K562 (cell line): ENCODE measurements at regions not wholly inside any gene's neighbourhood (a gene's known extent, or its start where the extent isn't known, plus 50 kb on each side); places are given as distances from the start of the nearest gene placed in this dataset.

Experiments
- ATAC-seq: fragments of 200-7000 bp; cut with Tn5 transposase; 3 replicates; pipeline ENCODE4 v1.9.1; 2020; ENCODE audit warnings: moderate library complexity
- BruUV-seq: library from RNA; stranded (reverse); fragments of 400-500 nt; replicated peaks from 2 replicates; lab custom pipeline; 2021; lab: Mats Ljungman, UMichigan
- CTCF ChIA-PET: fragments of 300-600 bp; formaldehyde crosslinking; extraction: SDS; loops from one replicate; lab custom pipeline; 2021; ENCODE audit warnings: low intra/inter-chr PET ratio; lab: Yijun Ruan, JAX
- POLR2A ChIA-PET: fragments of 300-600, 350-650 bp; sonication (Branson Sonifier 250); formaldehyde crosslinking; extraction: SDS; loops from one replicate; lab custom pipeline; 2021; ENCODE audit warnings: antibody characterized with exemption, inconsistent platforms; lab: Yijun Ruan, JAX
- DNase-seq, 4 experiments: peaks; one replicate each; pipeline versions ENCODE4 v3.0.0 to v3.0.0-alpha.2; 2011 to 2018; ENCODE audit warnings: low spot score in 3 of 4, mixed read lengths in 3 of 4; ENCODE audit errors: extremely low read depth in 1 of 4
- FAIRE-seq: peaks from 2 replicates; lab custom pipeline; 2011; peaks lifted over from hg19 to GRCh38; lab: Jason Lieb, UNC
- H2AFZ ChIP-seq: 2 replicates; pipeline ENCODE4 v1.6.0; 2011; ENCODE audit warnings: low read depth, low read length, control low read depth, inconsistent platforms
- H3K27ac ChIP-seq: fragments of 200-600 bp; 3 replicates; pipeline ENCODE4 v1.8.0; 2011; ENCODE audit warnings: low read depth, mild to moderate bottlenecking, control low read depth, inconsistent platforms, low read length, moderate library complexity, mixed read lengths; ENCODE audit errors: extremely low read depth
- H3K27me3 ChIP-seq, 2 experiments: fragments of 300-600 bp in 1 of 2; 2 replicates in 1 of 2; 3 replicates in 1 of 2; pipeline versions ENCODE4 v1.6.0 to v1.8.0; 2011; ENCODE audit warnings: inconsistent platforms in 2 of 2, low read length in 2 of 2, mild to moderate bottlenecking in 1 of 2, mixed read lengths in 1 of 2, moderate library complexity in 1 of 2; ENCODE audit not compliant: control insufficient read depth in 2 of 2, insufficient read depth in 2 of 2
- H3K36me3 ChIP-seq: fragments of 300-600 bp; 3 replicates; pipeline ENCODE4 v1.8.0; 2011; ENCODE audit warnings: mild to moderate bottlenecking, low read length, inconsistent platforms; ENCODE audit not compliant: control insufficient read depth, insufficient read depth
- H3K4me1 ChIP-seq, 2 experiments: fragments of 200-600 bp in 1 of 2; replicated peaks in 1 of 2; 2 replicates in 1 of 2; 3 replicates in 1 of 2; pipeline versions ENCODE4 v1.5.1 to v1.8.0; 2011; ENCODE audit warnings: inconsistent platforms in 2 of 2, low read length in 2 of 2, mild to moderate bottlenecking in 1 of 2, mixed read lengths in 1 of 2, moderate library complexity in 1 of 2; ENCODE audit not compliant: control insufficient read depth in 2 of 2, insufficient read depth in 2 of 2
- H3K4me2 ChIP-seq: 2 replicates; pipeline ENCODE4 v1.6.1; 2011; ENCODE audit warnings: low read length, control low read depth, inconsistent platforms, mixed read lengths; ENCODE audit not compliant: insufficient read depth
- H3K4me3 ChIP-seq: fragments of 200-600 bp; sonication (generic), shearing (Covaris generic); 2 replicates; pipeline ENCODE4 v1.5.1; 2016; ENCODE audit warnings: control low read depth, inconsistent platforms
- H3K79me2 ChIP-seq: fragments of 200-600 bp; 3 replicates; pipeline ENCODE4 v1.8.0; 2011; ENCODE audit warnings: low read length, inconsistent platforms; ENCODE audit not compliant: control insufficient read depth, insufficient read depth
- H3K9ac ChIP-seq, 2 experiments: 2 replicates each; pipeline versions ENCODE4 v1.6.0 to v1.6.1; 2011; ENCODE audit warnings: low read depth in 2 of 2, low read length in 2 of 2, control low read depth in 1 of 2, inconsistent platforms in 1 of 2, mild to moderate bottlenecking in 1 of 2, mixed read lengths in 1 of 2; ENCODE audit not compliant: insufficient read depth in 1 of 2
- H3K9me1 ChIP-seq: one replicate; pipeline ENCODE4 v1.6.0; 2011; ENCODE audit warnings: inconsistent platforms, mild to moderate bottlenecking, low read length, moderate library complexity; ENCODE audit not compliant: control insufficient read depth, insufficient read depth
- H3K9me3 ChIP-seq: replicated peaks from 2 replicates; pipeline ENCODE4 v1.5.1; 2011; ENCODE audit warnings: low read depth, low read length, inconsistent platforms; ENCODE audit not compliant: control insufficient read depth, insufficient read depth
- H4K20me1 ChIP-seq: replicated peaks from 2 replicates; pipeline ENCODE4 v1.6.1; 2011; ENCODE audit warnings: low read length, inconsistent platforms, mixed read lengths; ENCODE audit not compliant: control insufficient read depth, insufficient read depth
- ESRRB ChIP-seq: fragments of 250-450 bp; sonication (Bioruptor Pico); IDR thresholded peaks from 2 replicates; pipeline ENCODE4 v1.5.0; 2020; ENCODE audit warnings: mild to moderate bottlenecking, moderate library complexity, borderline replicate concordance
- FOXJ2 ChIP-seq: fragments of 200-800 bp; sonication (Bioruptor generic); IDR thresholded peaks from 2 replicates; pipeline ENCODE4 v1.6.1; 2016; ENCODE audit warnings: missing genetic modification characterization, missing compliant biosample characterization
- GATAD2B ChIP-seq: fragments of 450-650 bp; IDR thresholded peaks from 2 replicates; pipeline ENCODE4 v1.6.1; 2017; ENCODE audit warnings: mild to moderate bottlenecking, borderline replicate concordance
- HIVEP1 ChIP-seq: fragments of 250-450 bp; sonication (Bioruptor Pico); IDR thresholded peaks from 2 replicates; pipeline ENCODE4 v1.4.0; 2020; ENCODE audit warnings: mild to moderate bottlenecking
- HNRNPK ChIP-seq: fragments of 200-400 bp; formaldehyde crosslinking; IDR thresholded peaks from one replicate; pipeline ENCODE4 v1.6.1; 2018; ENCODE audit warnings: mild to moderate bottlenecking, low read depth, low read length; ENCODE audit not compliant: poor library complexity, severe bottlenecking
- LEF1 ChIP-seq: fragments of 450-650 bp; IDR thresholded peaks from 2 replicates; pipeline ENCODE4 v1.6.1; 2016; ENCODE audit warnings: mild to moderate bottlenecking
- NFE2 ChIP-seq: IDR thresholded peaks from 2 replicates; pipeline ENCODE4 v1.6.1; 2014; ENCODE audit warnings: antibody characterized with exemption, low read depth
- NONO ChIP-seq, 2 experiments: fragments of 200-400 bp in 1 of 2; fragments of 450-650 bp in 1 of 2; formaldehyde crosslinking in 1 of 2; IDR thresholded peaks; 2 replicates each; pipeline ENCODE4 v1.6.1; 2017; ENCODE audit warnings: low read depth in 2 of 2, mild to moderate bottlenecking in 2 of 2, moderate library complexity in 2 of 2, low read length in 1 of 2
- RAD21 ChIP-seq, 2 experiments: fragments of 250-450 bp in 1 of 2; fragments of 450-650 bp in 1 of 2; sonication (Bioruptor Pico) in 1 of 2; formaldehyde crosslinking in 1 of 2; IDR thresholded peaks in 1 of 2; conservative IDR thresholded peaks in 1 of 2; 2 replicates each; pipeline versions ENCODE4 v1.4.0 to v1.8.0; 2020 to 2022; ENCODE audit warnings: mild to moderate bottlenecking in 2 of 2, moderate library complexity in 1 of 2
- ZFP36 ChIP-seq: fragments of 150-350 bp; IDR thresholded peaks from 2 replicates; pipeline ENCODE4 v1.6.1; 2018; ENCODE audit warnings: low read length, low read depth; ENCODE audit not compliant: partially characterized antibody
- ZNF197 ChIP-seq: fragments of 200-800 bp; sonication (Bioruptor generic); IDR thresholded peaks from 2 replicates; pipeline ENCODE4 v1.6.1; 2016; ENCODE audit warnings: low read depth, missing genetic modification characterization, missing compliant biosample characterization
- ZNF280A ChIP-seq: fragments of 450-650 bp; IDR thresholded peaks from 2 replicates; pipeline ENCODE4 v1.6.1; 2018; ENCODE audit warnings: mild to moderate bottlenecking, low read depth; ENCODE audit not compliant: partially characterized antibody
- ZNF57 ChIP-seq: fragments of 450-650 bp; formaldehyde crosslinking; IDR thresholded peaks from 2 replicates; pipeline ENCODE4 v1.4.0; 2020; ENCODE audit warnings: mild to moderate bottlenecking, moderate library complexity
- ZNF695 ChIP-seq: fragments of 450-650 bp; formaldehyde crosslinking; IDR thresholded peaks from 2 replicates; pipeline ENCODE4 v1.4.0; 2020; ENCODE audit warnings: mild to moderate bottlenecking, moderate library complexity
- whole genome bisulfite sequencing: fragments of 100-300 bp; shearing (Covaris generic); methylation state at CpG from one replicate; pipeline ENCODE4 v1.1.6; 2016; ENCODE audit warnings: low coverage, mixed read lengths; ENCODE audit not compliant: insufficient coverage; ENCODE audit errors: missing lambda C conversion rate; 5-methylcytosine and 5-hydroxymethylcytosine counted together
- in situ Hi-C: fragments of 300-500 bp; cut with MboI; formaldehyde crosslinking; loops from 4 replicates; pipeline ENCODE4 v1.15.0; 2018; ENCODE audit warnings: inconsistent platforms, mixed read lengths
- intact Hi-C: fragments of 100-400 bp; cut with micrococcal nuclease; formaldehyde crosslinking; loops from 2 replicates; pipeline ENCODE4 v1.14.2; 2022

- H2AFZ ChIP-seq = no peak overlapping the region
- no peaks in the 10 kb centered on the region for H4K20me1 ChIP-seq
- ATAC-seq (no peak), FAIRE-seq (no peak), DNase-seq (no peak)
- no TSS peak for BruUV-seq
- H3K9ac ChIP-seq = no peak overlapping the region
- H3K4me2 ChIP-seq = no peak overlapping the region
- no peaks in the 10 kb centered on the region for H3K36me3 ChIP-seq
- intact Hi-C loops (no loop called here), in situ Hi-C loops (no loop called here)
- TF ChIP-seq NFE2 = no peak
- TF ChIP-seq NONO (IDR thresholded peaks at IDR 0.05; ENCODE audit: low read depth in 2 of 2, low read length in 1 of 2) = no peak
- H3K4me1 ChIP-seq = no peaks in the 10 kb centered on the region; a peak in 1 of 5 replicates
- no peaks in the 10 kb centered on the region for H3K27me3 ChIP-seq
- H3K79me2 ChIP-seq = no peaks in the 10 kb centered on the region
- ChIA-PET POLR2A (no interaction called here), CTCF (no interaction called here)
- H3K9me1 ChIP-seq = no peaks in the 10 kb centered on the region
- H3K27ac ChIP-seq = no peak overlapping the region
- no peak overlapping the region for H3K4me3 ChIP-seq
- H3K9me3 ChIP-seq = no peaks in the 10 kb centered on the region
- 2% methylated on average over 3 of the region's 3 CpGs for WGBS
Observed at GRCh38 chr6:113347436-113347835, 509.7 kb upstream of the MARCKS start.

GRCh38 chr6:113350461-113350860 is 506.7 kb upstream of the MARCKS start:
- H3K27me3 ChIP-seq = no peaks in the 10 kb centered on the region
- CTCF ChIA-PET = no interaction called here
- H3K27ac ChIP-seq = no peak overlapping the region
- H3K4me3 ChIP-seq = no peak overlapping the region
- no peaks in the 10 kb centered on the region for H3K9me1 ChIP-seq
- no peaks in the 10 kb centered on the region; a peak in 1 of 5 replicates for H3K4me1 ChIP-seq
- DNase-seq (no peak), FAIRE-seq (no peak), ATAC-seq (no peak)
- in situ Hi-C loops (no loop called here), intact Hi-C loops (no loop called here)
- no peaks in the 10 kb centered on the region for H4K20me1 ChIP-seq
- WGBS = 0% methylated on average over 1 of the region's 1 CpG
- H3K4me2 ChIP-seq = no peak overlapping the region
- no peak overlapping the region for H2AFZ ChIP-seq
- H3K9ac ChIP-seq = no peak overlapping the region
- H3K36me3 ChIP-seq = no peaks in the 10 kb centered on the region
- POLR2A ChIA-PET = interaction anchor here (1.1 kb wide), 1 partner anchor 8 kb away, joined by 3 read pairs; no protein-coding TSS in a partner anchor
- H3K79me2 ChIP-seq = no peaks in the 10 kb centered on the region
- no TSS peak for BruUV-seq
- H3K9me3 ChIP-seq = no peaks in the 10 kb centered on the region
- TF ChIP-seq ESRRB (CRISPR knock-in tag) (no peak), ZNF280A (no peak), FOXJ2 (tag) (no peak), ZFP36 (no peak), ZNF57 (CRISPR knock-in tag) (no peak), HNRNPK (no peak), ZNF197 (CRISPR knock-in tag) (no peak), LEF1 (no peak), GATAD2B (no peak), RAD21 (CRISPR knock-in tag; conservative IDR thresholded peaks at IDR 0.05 in 1 of 2, IDR thresholded peaks at IDR 0.05 in 1 of 2) (no peak), HIVEP1 (no peak), ZNF695 (CRISPR knock-in tag) (no peak)
